DND-41 (cell line): ENCODE measurements at regions not wholly inside any gene's neighbourhood (a gene's known extent, or its start where the extent isn't known, plus 50 kb on each side); places are given as distances from the start of the nearest gene placed in this dataset.

Experiments
- ATAC-seq: fragments of 200-7000 bp; cut with Tn5 transposase; 3 replicates; pipeline ENCODE4 v1.9.1; 2021; ENCODE audit warnings: low read depth; ENCODE audit not compliant: insufficient read depth
- DNase-seq: peaks from one replicate; pipeline ENCODE4 v3.0.0-alpha.2; 2020
- H2AFZ ChIP-seq: 2 replicates; pipeline ENCODE4 v1.6.0; 2012; ENCODE audit warnings: low read depth, low read length
- H3K27ac ChIP-seq: 2 replicates; pipeline ENCODE4 v1.5.1; 2012; ENCODE audit warnings: low read length, inconsistent platforms
- H3K27me3 ChIP-seq: fragments of 200-600 bp; sonication (generic); 2 replicates; pipeline ENCODE4 v1.6.0; 2012; ENCODE audit warnings: low read length, mild to moderate bottlenecking, inconsistent platforms; ENCODE audit not compliant: insufficient read depth, poor library complexity
- H3K36me3 ChIP-seq: 2 replicates; pipeline ENCODE4 v1.5.1; 2012; ENCODE audit warnings: low read length, inconsistent platforms; ENCODE audit not compliant: insufficient read depth
- H3K4me1 ChIP-seq: 2 replicates; pipeline ENCODE4 v1.5.1; 2012; ENCODE audit warnings: mild to moderate bottlenecking, low read length; ENCODE audit not compliant: insufficient read depth
- H3K4me2 ChIP-seq: 2 replicates; pipeline ENCODE4 v1.6.0; 2012; ENCODE audit warnings: mild to moderate bottlenecking, moderate library complexity, low read length, inconsistent platforms; ENCODE audit not compliant: insufficient read depth
- H3K4me3 ChIP-seq, 2 experiments: fragments of 200-600 bp in 1 of 2; shearing (Covaris generic) in 1 of 2; 2 replicates each; pipeline ENCODE4 v1.5.1; 2012 to 2016; ENCODE audit warnings: inconsistent platforms in 2 of 2, low read length in 2 of 2, mild to moderate bottlenecking in 2 of 2, low read depth in 1 of 2, moderate library complexity in 1 of 2
- H3K79me2 ChIP-seq: 2 replicates; pipeline ENCODE4 v1.6.0; 2012; ENCODE audit warnings: low read length, inconsistent platforms; ENCODE audit not compliant: insufficient read depth
- H3K9ac ChIP-seq: 2 replicates; pipeline ENCODE4 v1.6.0; 2012; ENCODE audit warnings: low read depth, mild to moderate bottlenecking, inconsistent platforms, low read length, moderate library complexity
- H3K9me3 ChIP-seq: 2 replicates; pipeline ENCODE4 v1.5.1; 2012; ENCODE audit warnings: low read length, moderate library complexity, mild to moderate bottlenecking, inconsistent platforms; ENCODE audit not compliant: insufficient read depth, severe bottlenecking
- H4K20me1 ChIP-seq: 2 replicates; pipeline ENCODE4 v1.6.0; 2012; ENCODE audit warnings: low read length; ENCODE audit not compliant: insufficient read depth
- EZH2 ChIP-seq: IDR thresholded peaks from 3 replicates; pipeline ENCODE4 v1.6.1; 2012; ENCODE audit warnings: borderline replicate concordance, low read depth, mild to moderate bottlenecking, moderate library complexity, low read length, inconsistent platforms; ENCODE audit not compliant: severe bottlenecking
- TF ChIP-seq, protein P1 (sequence below): IDR thresholded peaks from 2 replicates; pipeline ENCODE4 v1.5.1; 2012; ENCODE audit warnings: borderline replicate concordance, low read length, moderate library complexity, mild to moderate bottlenecking; ENCODE audit not compliant: poor library complexity, severe bottlenecking; ENCODE audit errors: extremely low read depth

GRCh38 chr3:30500666-30501399 lies 105.6 kb upstream of the TGFBR2 start:
- no peak overlapping the region for H3K27ac ChIP-seq
- no peak for TF ChIP-seq EZH2
- TF ChIP-seq, protein P1, sequence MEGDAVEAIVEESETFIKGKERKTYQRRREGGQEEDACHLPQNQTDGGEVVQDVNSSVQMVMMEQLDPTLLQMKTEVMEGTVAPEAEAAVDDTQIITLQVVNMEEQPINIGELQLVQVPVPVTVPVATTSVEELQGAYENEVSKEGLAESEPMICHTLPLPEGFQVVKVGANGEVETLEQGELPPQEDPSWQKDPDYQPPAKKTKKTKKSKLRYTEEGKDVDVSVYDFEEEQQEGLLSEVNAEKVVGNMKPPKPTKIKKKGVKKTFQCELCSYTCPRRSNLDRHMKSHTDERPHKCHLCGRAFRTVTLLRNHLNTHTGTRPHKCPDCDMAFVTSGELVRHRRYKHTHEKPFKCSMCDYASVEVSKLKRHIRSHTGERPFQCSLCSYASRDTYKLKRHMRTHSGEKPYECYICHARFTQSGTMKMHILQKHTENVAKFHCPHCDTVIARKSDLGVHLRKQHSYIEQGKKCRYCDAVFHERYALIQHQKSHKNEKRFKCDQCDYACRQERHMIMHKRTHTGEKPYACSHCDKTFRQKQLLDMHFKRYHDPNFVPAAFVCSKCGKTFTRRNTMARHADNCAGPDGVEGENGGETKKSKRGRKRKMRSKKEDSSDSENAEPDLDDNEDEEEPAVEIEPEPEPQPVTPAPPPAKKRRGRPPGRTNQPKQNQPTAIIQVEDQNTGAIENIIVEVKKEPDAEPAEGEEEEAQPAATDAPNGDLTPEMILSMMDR = no peak
- H2AFZ ChIP-seq = no peak overlapping the region
- peaks cover 17% of the 10 kb centered on the region for H3K4me1 ChIP-seq
- H3K4me2 ChIP-seq = no peak overlapping the region
- DNase-seq = no peak
- no peaks in the 10 kb centered on the region for H3K27me3 ChIP-seq
- no peaks in the 10 kb centered on the region for H3K36me3 ChIP-seq
- no peaks in the 10 kb centered on the region for H4K20me1 ChIP-seq
- no peak overlapping the region for H3K4me3 ChIP-seq
- no peak for ATAC-seq
- no peak overlapping the region for H3K9ac ChIP-seq
- H3K79me2 ChIP-seq = no peaks in the 10 kb centered on the region
- no peaks in the 10 kb centered on the region for H3K9me3 ChIP-seq

GRCh38 chr3:30501526-30501925 lies 104.9 kb upstream of the TGFBR2 start:
- Histone ChIP-seq H3K4me1 (peaks cover 10% of the 10 kb centered on the region), H3K79me2 (no peaks in the 10 kb centered on the region), H3K4me2 (no peak overlapping the region), H4K20me1 (no peaks in the 10 kb centered on the region), H3K27ac (no peak overlapping the region), H2AFZ (no peak overlapping the region), H3K9ac (no peak overlapping the region), H3K9me3 (no peaks in the 10 kb centered on the region), H3K36me3 (no peaks in the 10 kb centered on the region), H3K27me3 (no peaks in the 10 kb centered on the region), H3K4me3 (no peak overlapping the region)
- TF ChIP-seq, protein P1 = no peak
- no peak for TF ChIP-seq EZH2
- DNase-seq (no peak), ATAC-seq (no peak)

DNA sequence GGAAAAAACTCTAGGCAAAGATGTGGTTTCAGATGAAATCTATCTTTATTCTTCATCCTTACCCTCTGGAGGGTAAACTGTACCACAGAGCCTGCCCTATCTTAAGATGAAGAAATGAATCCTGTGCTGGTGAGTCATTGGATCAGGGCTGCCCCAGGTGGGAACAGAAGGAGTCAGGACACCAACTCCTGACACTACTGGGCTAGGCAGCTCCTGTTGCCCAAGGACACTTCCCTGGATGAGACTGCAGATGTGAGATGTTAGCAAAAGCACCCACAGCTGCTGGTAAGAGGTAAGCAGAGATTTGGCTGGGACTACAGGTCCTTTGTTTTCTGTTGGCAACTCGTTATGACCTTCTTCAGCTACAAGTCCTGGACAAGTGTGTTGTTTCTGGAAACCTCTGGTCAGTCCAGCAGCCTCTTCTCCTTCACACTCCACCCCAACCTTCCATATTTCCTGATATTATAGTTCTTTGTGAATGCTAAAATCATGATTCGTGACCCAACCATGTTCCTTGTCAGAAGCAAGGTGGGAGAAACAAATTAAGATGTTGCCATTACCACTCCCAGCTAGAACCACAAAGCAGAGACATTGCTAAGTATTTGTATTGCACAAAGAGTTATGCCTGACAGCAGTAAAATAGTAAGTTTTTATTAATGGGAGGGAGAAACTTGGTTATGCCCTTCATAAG lies 104.2 kb upstream of the TGFBR2 start:
- Histone ChIP-seq H3K36me3 (no peaks in the 10 kb centered on the region), H3K4me2 (no peak overlapping the region), H3K4me1 (peaks cover 3% of the 10 kb centered on the region), H3K27me3 (no peaks in the 10 kb centered on the region), H3K79me2 (no peaks in the 10 kb centered on the region), H3K9ac (no peak overlapping the region), H3K9me3 (no peaks in the 10 kb centered on the region), H3K27ac (no peak overlapping the region), H3K4me3 (no peak overlapping the region), H2AFZ (no peak overlapping the region), H4K20me1 (no peaks in the 10 kb centered on the region)
- DNase-seq = no peak
- TF ChIP-seq EZH2 = no peak
- TF ChIP-seq, protein P1 = no peak
- ATAC-seq = no peak
